ENCODE measurements at regions not wholly inside any gene's neighbourhood (a gene's known extent, or its start where the extent isn't known, plus 50 kb on each side); places are given as distances from the start of the nearest gene placed in this dataset.

- no peak for FAIRE-seq
- no peak for DNase-seq (ENCODE audit: low spot score)
Measured at GRCh38 chr5:164921722-164922121, 1416.3 kb downstream of the MAT2B start.

GRCh38 chr5:164934039-164934438, 1428.6 kb downstream of the MAT2B start:
- DNase-seq (ENCODE audit: low spot score) (no peak), FAIRE-seq (no peak)

GRCh38 chr5:164934561-164934960, 1429.1 kb downstream of the MAT2B start:
- no peak for DNase-seq (ENCODE audit: low spot score)
- no peak for FAIRE-seq

GRCh38 chr5:164941132-164941531, 1435.7 kb downstream of the MAT2B start:
- no peak for FAIRE-seq
- no peak for DNase-seq (ENCODE audit: low spot score)

- FAIRE-seq: no peak
- no peak for DNase-seq (ENCODE audit: low spot score)
Measured at GRCh38 chr5:164950927-164951326, 1445.5 kb downstream of the MAT2B start.

- FAIRE-seq: no peak
- no peak for DNase-seq (ENCODE audit: low spot score)
Measured at GRCh38 chr5:164951570-164951969, 1446.2 kb downstream of the MAT2B start.

GRCh38 chr5:164958688-164959087, 1453.3 kb downstream of the MAT2B start:
- DNase-seq (ENCODE audit: low spot score): no peak
- FAIRE-seq: peak; percentile 67

GRCh38 chr5:164959761-164960160, 1454.3 kb downstream of the MAT2B start:
- FAIRE-seq (no peak), DNase-seq (ENCODE audit: low spot score) (no peak)

GRCh38 chr5:164962329-164962961, 1457.0 kb downstream of the MAT2B start:
- FAIRE-seq (no peak), DNase-seq (ENCODE audit: low spot score) (no peak)

GRCh38 chr5:164966611-164967010, 1461.2 kb downstream of the MAT2B start:
- no peak for DNase-seq (ENCODE audit: low spot score)
- FAIRE-seq: no peak

GRCh38 chr5:164967354-164967753, 1461.9 kb downstream of the MAT2B start:
- FAIRE-seq (no peak), DNase-seq (ENCODE audit: low spot score) (no peak)

GRCh38 chr5:164972973-164973372, 1467.6 kb downstream of the MAT2B start:
- FAIRE-seq: no peak

GRCh38 chr5:164975986-164976385, 1470.6 kb downstream of the MAT2B start:
- DNase-seq (ENCODE audit: low spot score): no peak
- no peak for FAIRE-seq

More at GRCh38 chr5:164972973-164973372, 1467.6 kb downstream of the MAT2B start:
- DNase-seq (ENCODE audit: low spot score): no peak

- DNase-seq (ENCODE audit: low spot score) (no peak), FAIRE-seq (no peak)
Measured at GRCh38 chr5:164980480-164980879, 1475.1 kb downstream of the MAT2B start.

- DNase-seq (ENCODE audit: low spot score) (no peak), FAIRE-seq (no peak)
Measured at GRCh38 chr5:164998142-164998541, 1492.7 kb downstream of the MAT2B start.

GRCh38 chr5:164998590-164998989, 1493.2 kb downstream of the MAT2B start:
- FAIRE-seq (no peak), DNase-seq (ENCODE audit: low spot score) (no peak)

- DNase-seq (ENCODE audit: low spot score) (no peak), FAIRE-seq (no peak)
Measured at GRCh38 chr5:165000479-165001190, 1495.2 kb downstream of the MAT2B start.

GRCh38 chr5:165003283-165003682, 1497.9 kb downstream of the MAT2B start:
- FAIRE-seq (no peak), DNase-seq (ENCODE audit: low spot score) (no peak)

GRCh38 chr5:165004175-165004574, 1498.8 kb downstream of the MAT2B start:
- FAIRE-seq (no peak), DNase-seq (ENCODE audit: low spot score) (no peak)

- FAIRE-seq (no peak), DNase-seq (ENCODE audit: low spot score) (no peak)
Measured at GRCh38 chr5:165014439-165014838, 1509.0 kb downstream of the MAT2B start.

GRCh38 chr5:165015126-165015525, 1509.7 kb downstream of the MAT2B start:
- no peak for FAIRE-seq

GRCh38 chr5:165015547-165015946, 1510.1 kb downstream of the MAT2B start:
- DNase-seq (ENCODE audit: low spot score) (no peak), FAIRE-seq (no peak)

More at GRCh38 chr5:165015126-165015525, 1509.7 kb downstream of the MAT2B start:
- DNase-seq (ENCODE audit: low spot score): no peak

- FAIRE-seq (no peak), DNase-seq (ENCODE audit: low spot score) (no peak)
Measured at GRCh38 chr5:165026971-165027370, 1521.6 kb downstream of the MAT2B start.

Measured in RCC 7860 (cell line).